ENCODE measurements at regions not wholly inside any gene's neighbourhood (a gene's known extent, or its start where the extent isn't known, plus 50 kb on each side); places are given as distances from the start of the nearest gene placed in this dataset.

DNA sequence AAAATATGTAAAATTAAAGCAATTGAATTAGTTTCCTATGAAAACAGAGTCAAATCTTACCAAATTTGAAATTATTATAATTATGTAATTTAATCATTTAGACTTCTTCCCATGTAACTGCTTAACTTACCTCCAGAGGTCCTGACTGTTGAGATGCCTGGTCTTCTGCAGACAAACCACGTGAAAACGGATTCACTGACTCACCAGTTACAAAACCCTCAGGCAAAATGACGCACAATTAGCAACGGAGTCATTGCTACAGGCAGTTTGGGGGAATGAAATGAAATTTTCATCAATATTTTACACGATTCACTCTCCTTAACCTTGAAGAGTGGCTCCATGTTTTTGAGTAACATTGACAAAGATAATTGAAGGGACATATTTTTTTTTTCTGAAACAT lies 460.8 kb downstream of the MTRR start:
- TF ChIP-seq EZH2 (IDR thresholded peaks at IDR 0.05; ENCODE audit: low read length, missing control alignments) (no peak), CTCF (conservative IDR thresholded peaks at IDR 0.05 in 1 of 2, IDR thresholded peaks at IDR 0.05 in 1 of 2; ENCODE audit: low read depth in 1 of 2, low read length in 2 of 2) (no peak)

All from fibroblast of lung (primary cell).